ENCODE measurements at regions not wholly inside any gene's neighbourhood (a gene's known extent, or its start where the extent isn't known, plus 50 kb on each side); places are given as distances from the start of the nearest gene placed in this dataset.

DNA sequence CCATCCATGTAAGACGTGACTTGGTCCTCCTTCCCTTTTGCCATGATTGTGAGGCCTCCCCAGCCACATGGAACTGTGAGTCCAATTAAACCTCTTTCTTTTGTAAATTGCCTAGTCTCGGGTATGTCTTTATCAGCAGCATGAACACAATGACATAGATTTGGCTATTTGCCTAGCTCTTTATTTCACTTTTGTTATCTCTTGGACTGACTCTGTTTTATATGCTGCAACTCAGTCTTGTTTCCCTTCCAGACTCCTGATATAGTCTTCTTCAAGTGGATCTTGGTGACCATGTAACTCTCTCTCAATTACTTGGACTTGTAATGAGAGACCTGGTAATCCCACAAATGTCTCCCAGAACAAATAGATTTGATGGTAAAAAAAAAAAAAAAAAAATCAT, 627.6 kb downstream of the CCDC85A start:
- WGBS, 4 donors = 35 to 51% (median 40%) methylated on average over 2 of the region's 2 CpGs
- intact Hi-C loops (cut with DNase I) = no loop called here
- DNase-seq = no peak
- H3K4me1 ChIP-seq (replicated peaks in 1 of 2) = no peaks in the 10 kb centered on the region
- no peak overlapping the region for H3K27ac ChIP-seq
- no peak overlapping the region for H3K4me3 ChIP-seq
- H3K36me3 ChIP-seq (replicated peaks in 1 of 2) = no peaks in the 10 kb centered on the region
- TF ChIP-seq, protein P1, sequence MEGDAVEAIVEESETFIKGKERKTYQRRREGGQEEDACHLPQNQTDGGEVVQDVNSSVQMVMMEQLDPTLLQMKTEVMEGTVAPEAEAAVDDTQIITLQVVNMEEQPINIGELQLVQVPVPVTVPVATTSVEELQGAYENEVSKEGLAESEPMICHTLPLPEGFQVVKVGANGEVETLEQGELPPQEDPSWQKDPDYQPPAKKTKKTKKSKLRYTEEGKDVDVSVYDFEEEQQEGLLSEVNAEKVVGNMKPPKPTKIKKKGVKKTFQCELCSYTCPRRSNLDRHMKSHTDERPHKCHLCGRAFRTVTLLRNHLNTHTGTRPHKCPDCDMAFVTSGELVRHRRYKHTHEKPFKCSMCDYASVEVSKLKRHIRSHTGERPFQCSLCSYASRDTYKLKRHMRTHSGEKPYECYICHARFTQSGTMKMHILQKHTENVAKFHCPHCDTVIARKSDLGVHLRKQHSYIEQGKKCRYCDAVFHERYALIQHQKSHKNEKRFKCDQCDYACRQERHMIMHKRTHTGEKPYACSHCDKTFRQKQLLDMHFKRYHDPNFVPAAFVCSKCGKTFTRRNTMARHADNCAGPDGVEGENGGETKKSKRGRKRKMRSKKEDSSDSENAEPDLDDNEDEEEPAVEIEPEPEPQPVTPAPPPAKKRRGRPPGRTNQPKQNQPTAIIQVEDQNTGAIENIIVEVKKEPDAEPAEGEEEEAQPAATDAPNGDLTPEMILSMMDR (IDR thresholded peaks at IDR 0.05) = no peak
- no peak for TF ChIP-seq POLR2A (IDR thresholded peaks at IDR 0.05)
- H3K9me3 ChIP-seq (replicated peaks in 1 of 3) = no peaks in the 10 kb centered on the region
- H3K27me3 ChIP-seq = no peaks in the 10 kb centered on the region

DNA sequence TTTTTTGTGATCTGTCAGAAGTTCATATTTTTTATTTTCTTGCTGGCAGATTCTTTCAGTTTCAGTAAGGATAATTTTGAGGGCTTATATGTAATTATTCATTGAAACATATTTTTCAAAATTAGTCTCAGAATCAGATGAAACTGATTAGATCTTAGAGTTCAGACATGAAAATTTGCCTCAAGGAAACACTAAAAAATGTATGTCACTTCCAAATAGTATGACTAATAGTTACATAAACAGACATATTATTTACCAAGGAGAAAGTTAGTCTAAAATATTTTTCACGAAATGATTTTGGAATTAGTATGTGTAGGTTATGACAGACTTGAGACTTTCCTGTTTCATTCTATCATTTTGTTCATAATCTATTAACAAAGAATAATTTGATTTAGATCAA, 628.6 kb downstream of the CCDC85A start:
- Histone ChIP-seq H3K9me3 (replicated peaks in 1 of 3) (no peaks in the 10 kb centered on the region), H3K36me3 (replicated peaks in 1 of 2) (no peaks in the 10 kb centered on the region), H3K4me3 (no peak overlapping the region), H3K4me1 (replicated peaks in 1 of 2) (no peaks in the 10 kb centered on the region), H3K27ac (no peak overlapping the region), H3K27me3 (no peaks in the 10 kb centered on the region)
- no peak for DNase-seq
- 63 to 74% (median 69%) methylated on average over 1 of the region's 1 CpG for WGBS, 4 donors
- no peak for TF ChIP-seq POLR2A (IDR thresholded peaks at IDR 0.05)
- TF ChIP-seq, protein P1 (IDR thresholded peaks at IDR 0.05) = no peak
- intact Hi-C loops (cut with DNase I) = no loop called here

DNA sequence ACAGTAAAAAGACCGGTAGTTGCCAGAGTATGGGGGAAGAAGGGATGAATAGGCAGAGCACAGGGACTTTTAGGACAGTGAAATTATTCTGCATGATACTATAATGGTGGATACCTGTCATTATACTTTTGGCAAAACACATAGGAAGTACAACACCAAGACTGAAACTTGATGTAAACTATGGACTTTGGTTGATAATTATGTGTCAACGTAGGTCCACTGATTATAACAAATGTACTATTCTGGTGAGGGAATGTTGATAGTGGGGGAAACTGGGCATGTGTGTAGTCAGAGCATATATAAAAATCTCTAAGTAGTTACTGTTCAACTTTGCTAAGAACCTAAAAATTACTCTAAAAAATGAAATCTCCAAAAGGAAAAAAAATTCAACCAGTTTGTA, 629.7 kb downstream of the CCDC85A start:
- Histone ChIP-seq H3K9me3 (replicated peaks in 1 of 3) (no peaks in the 10 kb centered on the region), H3K27ac (no peak overlapping the region), H3K36me3 (replicated peaks in 1 of 2) (no peaks in the 10 kb centered on the region), H3K4me3 (no peak overlapping the region), H3K4me1 (replicated peaks in 1 of 2) (no peaks in the 10 kb centered on the region), H3K27me3 (no peaks in the 10 kb centered on the region)
- TF ChIP-seq, protein P1 (IDR thresholded peaks at IDR 0.05) = no peak
- TF ChIP-seq POLR2A (IDR thresholded peaks at IDR 0.05) = no peak
- no peak for DNase-seq
- 81 to 88% (median 88%) methylated on average over 2 of the region's 2 CpGs for WGBS, 4 donors
- intact Hi-C loops (cut with DNase I) = no loop called here

DNA sequence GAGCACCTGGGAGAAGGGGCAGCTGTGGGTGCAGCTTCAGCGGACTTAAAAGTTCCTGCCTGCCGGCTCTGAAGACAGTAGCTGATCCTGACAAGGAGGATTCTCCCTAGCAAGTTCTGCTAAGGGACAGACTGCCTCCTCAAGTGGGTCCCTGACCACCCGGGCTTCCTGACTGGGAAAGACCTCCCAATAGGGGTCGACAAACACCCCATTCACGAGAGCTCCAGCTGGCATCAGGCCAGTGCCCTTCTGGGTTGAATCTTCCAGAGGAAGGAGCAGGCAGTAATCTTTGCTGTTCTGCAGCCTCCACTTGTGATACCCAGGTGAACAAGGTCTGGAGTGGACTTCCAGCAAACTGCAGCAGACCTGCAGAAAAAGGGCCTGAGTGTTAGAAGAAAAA, 632.9 kb downstream of the CCDC85A start:
- peak in 1 of 7 donors; percentile 20 for DNase-seq
- Histone ChIP-seq H3K27ac (no peak overlapping the region), H3K27me3 (no peaks in the 10 kb centered on the region), H3K36me3 (replicated peaks in 1 of 2) (no peaks in the 10 kb centered on the region), H3K4me1 (replicated peaks in 1 of 2) (no peaks in the 10 kb centered on the region), H3K9me3 (replicated peaks in 1 of 3) (no peaks in the 10 kb centered on the region), H3K4me3 (no peak overlapping the region)
- WGBS, 4 donors = 69 to 90% (median 70%) methylated on average over 2 to 5 of the region's 5 CpGs; no CpG with 5 or more reads in 1 of the 4 donors
- TF ChIP-seq, protein P1 (IDR thresholded peaks at IDR 0.05) = no peak
- TF ChIP-seq POLR2A (IDR thresholded peaks at IDR 0.05) = no peak
- intact Hi-C loops (cut with DNase I) = no loop called here
